ENCODE measurements at regions not wholly inside any gene's neighbourhood (a gene's known extent, or its start where the extent isn't known, plus 50 kb on each side); places are given as distances from the start of the nearest gene placed in this dataset.

GRCh38 chrX:39605866-39606265, 491.9 kb downstream of the BCOR start:
- in situ Hi-C loops (cut with MboI) = no loop called here
- DNase-seq = no peak
- no peaks in the 10 kb centered on the region for H4K20me1 ChIP-seq (ENCODE audit: insufficient read depth)
- no peaks in the 10 kb centered on the region for H3K36me3 ChIP-seq (ENCODE audit: low read depth)
- H3K9ac ChIP-seq = no peak overlapping the region
- TF ChIP-seq EZH2phosphoT487 (IDR thresholded peaks at IDR 0.05; ENCODE audit: insufficient read depth, low read depth) (no peak), EZH2 (IDR thresholded peaks at IDR 0.05; ENCODE audit: insufficient read depth, poor library complexity, severe bottlenecking) (no peak)
- 53 to 72% methylated on average over 2 of the region's 2 CpGs for WGBS, 2 experiments (ENCODE audit: low coverage in 1 of 2, low lambda C conversion rate in 2 of 2, missing lambda C conversion rate in 2 of 2)
- H3K4me3 ChIP-seq = no peak overlapping the region
- no peaks in the 10 kb centered on the region for H3K4me1 ChIP-seq (ENCODE audit: insufficient read depth)
- H3F3A ChIP-seq (ENCODE audit: insufficient read depth) = no peaks in the 10 kb centered on the region
- no peaks in the 10 kb centered on the region for H3K79me2 ChIP-seq (ENCODE audit: insufficient read depth)
- H3K4me2 ChIP-seq (ENCODE audit: unreplicated experiment) = no peak overlapping the region
- H3K27me3 ChIP-seq (replicated peaks; ENCODE audit: insufficient read depth) = no peaks in the 10 kb centered on the region
- no peak overlapping the region for H3K27ac ChIP-seq
- H3K9me2 ChIP-seq (ENCODE audit: insufficient read depth) = no peaks in the 10 kb centered on the region
- no peaks in the 10 kb centered on the region for H3K9me3 ChIP-seq (ENCODE audit: low read depth)
- H2AFZ ChIP-seq = no peak overlapping the region

- Histone ChIP-seq H2AFZ (no peak overlapping the region), H3K36me3 (ENCODE audit: low read depth) (no peaks in the 10 kb centered on the region), H3K4me2 (ENCODE audit: unreplicated experiment) (no peak overlapping the region), H3K4me3 (no peak overlapping the region), H3K9me2 (ENCODE audit: insufficient read depth) (no peaks in the 10 kb centered on the region), H3F3A (ENCODE audit: insufficient read depth) (no peaks in the 10 kb centered on the region), H4K20me1 (ENCODE audit: insufficient read depth) (no peaks in the 10 kb centered on the region), H3K27me3 (replicated peaks; ENCODE audit: insufficient read depth) (no peaks in the 10 kb centered on the region), H3K9ac (no peak overlapping the region), H3K4me1 (ENCODE audit: insufficient read depth) (no peaks in the 10 kb centered on the region), H3K79me2 (ENCODE audit: insufficient read depth) (no peaks in the 10 kb centered on the region), H3K27ac (no peak overlapping the region), H3K9me3 (ENCODE audit: low read depth) (no peaks in the 10 kb centered on the region)
- in situ Hi-C loops (cut with MboI) = no loop called here
- no peak for TF ChIP-seq EZH2phosphoT487 (IDR thresholded peaks at IDR 0.05; ENCODE audit: insufficient read depth, low read depth)
- TF ChIP-seq EZH2 (IDR thresholded peaks at IDR 0.05; ENCODE audit: insufficient read depth, poor library complexity, severe bottlenecking) = no peak
- WGBS, 2 experiments (ENCODE audit: low coverage in 1 of 2, low lambda C conversion rate in 2 of 2, missing lambda C conversion rate in 2 of 2) = 21 to 31% methylated on average over 9 of the region's 9 CpGs
- peak; percentile 52 for DNase-seq
These were observed 487.8 kb downstream of the BCOR start for GRCh38 chrX:39609941-39610340.

GRCh38 chrX:39611468-39611867, 486.3 kb downstream of the BCOR start:
- no peaks in the 10 kb centered on the region for H3K79me2 ChIP-seq (ENCODE audit: insufficient read depth)
- in situ Hi-C loops (cut with MboI) = no loop called here
- H3K27ac ChIP-seq = no peak overlapping the region
- H3K4me1 ChIP-seq (ENCODE audit: insufficient read depth) = no peaks in the 10 kb centered on the region
- no peaks in the 10 kb centered on the region for H3K9me2 ChIP-seq (ENCODE audit: insufficient read depth)
- no peaks in the 10 kb centered on the region for H3K36me3 ChIP-seq (ENCODE audit: low read depth)
- H4K20me1 ChIP-seq (ENCODE audit: insufficient read depth) = no peaks in the 10 kb centered on the region
- no peaks in the 10 kb centered on the region for H3F3A ChIP-seq (ENCODE audit: insufficient read depth)
- no peaks in the 10 kb centered on the region for H3K9me3 ChIP-seq (ENCODE audit: low read depth)
- TF ChIP-seq EZH2 (IDR thresholded peaks at IDR 0.05; ENCODE audit: insufficient read depth, poor library complexity, severe bottlenecking) (no peak), EZH2phosphoT487 (IDR thresholded peaks at IDR 0.05; ENCODE audit: insufficient read depth, low read depth) (no peak)
- no peak overlapping the region for H2AFZ ChIP-seq
- H3K4me2 ChIP-seq (ENCODE audit: unreplicated experiment) = no peak overlapping the region
- WGBS, 2 experiments (ENCODE audit: low coverage in 1 of 2, low lambda C conversion rate in 2 of 2, missing lambda C conversion rate in 2 of 2) = 88% methylated on average over 8 of the region's 8 CpGs
- H3K4me3 ChIP-seq = no peak overlapping the region
- no peak overlapping the region for H3K9ac ChIP-seq
- no peaks in the 10 kb centered on the region for H3K27me3 ChIP-seq (replicated peaks; ENCODE audit: insufficient read depth)
- no peak for DNase-seq

GRCh38 chrX:39613482-39613995, 484.2 kb downstream of the BCOR start:
- H3K9me2 ChIP-seq (ENCODE audit: insufficient read depth) = no peaks in the 10 kb centered on the region
- H4K20me1 ChIP-seq (ENCODE audit: insufficient read depth) = no peaks in the 10 kb centered on the region
- H3K4me2 ChIP-seq (ENCODE audit: unreplicated experiment) = peak overlapping the region; percentile 7
- H3K27me3 ChIP-seq (replicated peaks; ENCODE audit: insufficient read depth) = no peaks in the 10 kb centered on the region
- in situ Hi-C loops (cut with MboI) = no loop called here
- no peak for TF ChIP-seq EZH2 (IDR thresholded peaks at IDR 0.05; ENCODE audit: insufficient read depth, poor library complexity, severe bottlenecking)
- TF ChIP-seq EZH2phosphoT487 (IDR thresholded peaks at IDR 0.05; ENCODE audit: insufficient read depth, low read depth) = no peak
- no peak overlapping the region for H3K9ac ChIP-seq
- no peaks in the 10 kb centered on the region for H3F3A ChIP-seq (ENCODE audit: insufficient read depth)
- H3K4me3 ChIP-seq = no peak overlapping the region
- H3K9me3 ChIP-seq (ENCODE audit: low read depth) = no peaks in the 10 kb centered on the region
- no peak overlapping the region for H3K27ac ChIP-seq
- no peaks in the 10 kb centered on the region for H3K4me1 ChIP-seq (ENCODE audit: insufficient read depth)
- DNase-seq = peak; percentile 9
- no peaks in the 10 kb centered on the region for H3K36me3 ChIP-seq (ENCODE audit: low read depth)
- WGBS, 2 experiments (ENCODE audit: low coverage in 1 of 2, low lambda C conversion rate in 2 of 2, missing lambda C conversion rate in 2 of 2) = 4 to 8% methylated on average over 18 to 23 of the region's 33 CpGs
- H3K79me2 ChIP-seq (ENCODE audit: insufficient read depth) = no peaks in the 10 kb centered on the region
- no peak overlapping the region for H2AFZ ChIP-seq
